Naive thymus-derived CD4-positive, alpha-beta T cell (primary cell): ENCODE measurements at regions not wholly inside any gene's neighbourhood (a gene's known extent, or its start where the extent isn't known, plus 50 kb on each side); places are given as distances from the start of the nearest gene placed in this dataset.

Experiments
- ATAC-seq: fragments of 150-1000 bp; cut with Tn5 transposase; 2 replicates; pipeline ENCODE4 v1.10.0; 2021; ENCODE audit warnings: mild to moderate bottlenecking, moderate library complexity
- CTCF ChIA-PET: fragments of 350-600 bp; sonication (Branson Sonifier 250); formaldehyde crosslinking; loops from one replicate; lab custom pipeline; 2021; ENCODE audit warnings: antibody characterized with exemption; lab: Charles Lee
- POLR2A ChIA-PET: fragments of 350-600 bp; sonication (Branson Sonifier 250); formaldehyde crosslinking; loops from one replicate; lab custom pipeline; 2021; ENCODE audit warnings: antibody characterized with exemption, inconsistent platforms; lab: Charles Lee
- DNase-seq, 9 donors: peaks; one replicate each; pipeline versions ENCODE4 v3.0.0 to v3.0.0-alpha.2; 2020 to 2022; ENCODE audit warnings: mixed read lengths in 1 of 9
- H3K27ac ChIP-seq: one replicate; pipeline ENCODE4 v1.7.0; 2013; ENCODE audit warnings: mild to moderate bottlenecking, low read depth, low read length, moderate library complexity
- H3K27me3 ChIP-seq, 2 donors: one replicate each; pipeline ENCODE4 v1.7.0; 2013; ENCODE audit warnings: low read length in 2 of 2, mild to moderate bottlenecking in 2 of 2, moderate library complexity in 2 of 2; ENCODE audit not compliant: control insufficient read depth in 2 of 2, insufficient read depth in 2 of 2
- H3K36me3 ChIP-seq, 3 experiments: 1 replicate in 2 of 3; 2 replicates in 1 of 3; pipeline ENCODE4 v1.7.0; 2013; ENCODE audit warnings: low read length in 3 of 3, mild to moderate bottlenecking in 3 of 3, moderate library complexity in 1 of 3; ENCODE audit not compliant: insufficient read depth in 3 of 3, control insufficient read depth in 2 of 3
- H3K4me1 ChIP-seq, 2 donors: one replicate each; pipeline ENCODE4 v1.7.0; 2013; ENCODE audit warnings: low read length in 2 of 2, mild to moderate bottlenecking in 2 of 2, moderate library complexity in 1 of 2; ENCODE audit not compliant: control insufficient read depth in 2 of 2, insufficient read depth in 2 of 2
- H3K4me3 ChIP-seq: 2 replicates; pipeline ENCODE4 v1.7.0; 2013; ENCODE audit warnings: mild to moderate bottlenecking, low read length
- H3K9me3 ChIP-seq, 3 experiments: 1 replicate in 2 of 3; 2 replicates in 1 of 3; pipeline ENCODE4 v1.7.0; 2013; ENCODE audit warnings: low read length in 3 of 3; ENCODE audit not compliant: control insufficient read depth in 2 of 3
- H3K27ac Mint-ChIP-seq, 9 donors: one replicate each; pipeline ENCODE4 v1.8.0; 2020 to 2022; ENCODE audit warnings: mixed read lengths in 9 of 9, mild to moderate bottlenecking in 8 of 9, moderate library complexity in 5 of 9, inconsistent platforms in 2 of 9
- H3K27me3 Mint-ChIP-seq, 5 donors: one replicate each; pipeline ENCODE4 v1.8.0; 2021 to 2022; ENCODE audit warnings: mixed read lengths in 5 of 5, mild to moderate bottlenecking in 1 of 5
- H3K36me3 Mint-ChIP-seq, 5 donors: one replicate each; pipeline ENCODE4 v1.8.0; 2020 to 2022; ENCODE audit warnings: mixed read lengths in 5 of 5, mild to moderate bottlenecking in 3 of 5, inconsistent platforms in 1 of 5
- H3K4me1 Mint-ChIP-seq, 7 donors: one replicate each; pipeline ENCODE4 v1.8.0; 2020 to 2022; ENCODE audit warnings: mixed read lengths in 7 of 7, mild to moderate bottlenecking in 3 of 7, inconsistent platforms in 1 of 7
- H3K4me3 Mint-ChIP-seq, 10 donors: one replicate each; pipeline ENCODE4 v1.8.0; 2020 to 2022; ENCODE audit warnings: mild to moderate bottlenecking in 10 of 10, mixed read lengths in 10 of 10, moderate library complexity in 6 of 10, inconsistent platforms in 2 of 10
- H3K9me3 Mint-ChIP-seq, 11 donors: one replicate each; pipeline ENCODE4 v1.8.0; 2020 to 2022; ENCODE audit warnings: mixed read lengths in 11 of 11, mild to moderate bottlenecking in 4 of 11, inconsistent platforms in 1 of 11, moderate library complexity in 1 of 11
- intact Hi-C, 2 donors: fragments of 100-400 bp; cut with micrococcal nuclease; formaldehyde crosslinking; loops; one replicate each; pipeline ENCODE4 v1.15.1; 2023

- ChIA-PET POLR2A (no interaction called here), CTCF (no interaction called here)
- H3K27me3 Mint-ChIP-seq: no peaks in the 10 kb centered on the region
- H3K27ac Mint-ChIP-seq: no peak overlapping the region
- H3K36me3 Mint-ChIP-seq: no peaks in the 10 kb centered on the region
- peaks cover 0 to 9% (median 0%) of the 10 kb centered on the region in 11 donors for H3K9me3 Mint-ChIP-seq
- Histone ChIP-seq H3K27ac (no peak overlapping the region), H3K4me3 (no peak overlapping the region), H3K4me1 (no peaks in the 10 kb centered on the region), H3K36me3 (no peaks in the 10 kb centered on the region), H3K27me3 (no peaks in the 10 kb centered on the region), H3K9me3 (no peaks in the 10 kb centered on the region)
- intact Hi-C loops: no loop called here
- H3K4me1 Mint-ChIP-seq: no peaks in the 10 kb centered on the region
- H3K4me3 Mint-ChIP-seq: no peak overlapping the region
- no peak for DNase-seq
- ATAC-seq: no peak
Observed at GRCh38 chr2:125582516-125582915, 1073.4 kb upstream of the GYPC start.

GRCh38 chr2:125584732-125585131 lies 1071.2 kb upstream of the GYPC start:
- no peak overlapping the region for H3K27ac ChIP-seq
- Mint-ChIP-seq H3K27me3 (no peaks in the 10 kb centered on the region), H3K27ac (no peak overlapping the region), H3K4me3 (no peak overlapping the region), H3K9me3 (peaks cover 0 to 15% (median 4%) of the 10 kb centered on the region in 11 donors), H3K4me1 (no peaks in the 10 kb centered on the region), H3K36me3 (no peaks in the 10 kb centered on the region)
- no peaks in the 10 kb centered on the region for H3K27me3 ChIP-seq
- H3K4me3 ChIP-seq: no peak overlapping the region
- POLR2A ChIA-PET: no interaction called here
- CTCF ChIA-PET: no interaction called here
- ATAC-seq: no peak
- H3K9me3 ChIP-seq: no peaks in the 10 kb centered on the region
- no peak for DNase-seq
- no peaks in the 10 kb centered on the region for H3K4me1 ChIP-seq
- no peaks in the 10 kb centered on the region for H3K36me3 ChIP-seq
- intact Hi-C loops: no loop called here

- H3K4me1 ChIP-seq: no peaks in the 10 kb centered on the region
- Mint-ChIP-seq H3K9me3 (peaks cover 3 to 31% (median 7%) of the 10 kb centered on the region in 11 donors), H3K36me3 (no peaks in the 10 kb centered on the region), H3K4me3 (no peak overlapping the region), H3K27ac (no peak overlapping the region), H3K4me1 (no peaks in the 10 kb centered on the region), H3K27me3 (no peaks in the 10 kb centered on the region)
- H3K9me3 ChIP-seq: no peaks in the 10 kb centered on the region
- no peak for ATAC-seq
- no peak overlapping the region for H3K27ac ChIP-seq
- ChIA-PET CTCF (no interaction called here), POLR2A (no interaction called here)
- no peak for DNase-seq
- intact Hi-C loops: no loop called here
- H3K36me3 ChIP-seq: no peaks in the 10 kb centered on the region
- no peak overlapping the region for H3K4me3 ChIP-seq
- H3K27me3 ChIP-seq: no peaks in the 10 kb centered on the region
Observed at GRCh38 chr2:125588780-125589179, 1067.2 kb upstream of the GYPC start.

- Mint-ChIP-seq H3K36me3 (no peaks in the 10 kb centered on the region), H3K27me3 (no peaks in the 10 kb centered on the region), H3K9me3 (peaks cover 3 to 31% (median 8%) of the 10 kb centered on the region in 11 donors), H3K4me3 (no peak overlapping the region), H3K27ac (no peak overlapping the region), H3K4me1 (no peaks in the 10 kb centered on the region)
- ChIA-PET CTCF (no interaction called here), POLR2A (no interaction called here)
- no peaks in the 10 kb centered on the region for H3K27me3 ChIP-seq
- H3K4me1 ChIP-seq: no peaks in the 10 kb centered on the region
- no peak overlapping the region for H3K27ac ChIP-seq
- H3K4me3 ChIP-seq: no peak overlapping the region
- no peaks in the 10 kb centered on the region for H3K36me3 ChIP-seq
- DNase-seq (no peak), ATAC-seq (no peak)
- H3K9me3 ChIP-seq: no peaks in the 10 kb centered on the region
- intact Hi-C loops: no loop called here
Observed at GRCh38 chr2:125591954-125592353, 1064.0 kb upstream of the GYPC start.

GRCh38 chr2:125593036-125593435 lies 1062.9 kb upstream of the GYPC start:
- DNase-seq (no peak), ATAC-seq (no peak)
- Mint-ChIP-seq H3K9me3 (peaks cover 3 to 31% (median 8%) of the 10 kb centered on the region in 11 donors), H3K27ac (no peak overlapping the region), H3K4me3 (no peak overlapping the region), H3K4me1 (no peaks in the 10 kb centered on the region), H3K36me3 (no peaks in the 10 kb centered on the region), H3K27me3 (no peaks in the 10 kb centered on the region)
- Histone ChIP-seq H3K9me3 (no peaks in the 10 kb centered on the region), H3K27me3 (no peaks in the 10 kb centered on the region), H3K4me1 (no peaks in the 10 kb centered on the region), H3K27ac (no peak overlapping the region), H3K4me3 (no peak overlapping the region), H3K36me3 (no peaks in the 10 kb centered on the region)
- CTCF ChIA-PET: no interaction called here
- POLR2A ChIA-PET: no interaction called here
- intact Hi-C loops: no loop called here

GRCh38 chr2:125596612-125597011 lies 1059.3 kb upstream of the GYPC start:
- Mint-ChIP-seq H3K27ac (no peak overlapping the region), H3K9me3 (peaks cover 0 to 25% (median 5%) of the 10 kb centered on the region in 11 donors), H3K4me1 (no peaks in the 10 kb centered on the region), H3K27me3 (no peaks in the 10 kb centered on the region), H3K36me3 (no peaks in the 10 kb centered on the region), H3K4me3 (no peak overlapping the region)
- no peaks in the 10 kb centered on the region for H3K4me1 ChIP-seq
- no peaks in the 10 kb centered on the region for H3K9me3 ChIP-seq
- H3K4me3 ChIP-seq: no peak overlapping the region
- H3K36me3 ChIP-seq: no peaks in the 10 kb centered on the region
- CTCF ChIA-PET: no interaction called here
- no peak for ATAC-seq
- no peak for DNase-seq
- POLR2A ChIA-PET: no interaction called here
- intact Hi-C loops: no loop called here
- no peaks in the 10 kb centered on the region for H3K27me3 ChIP-seq
- no peak overlapping the region for H3K27ac ChIP-seq

GRCh38 chr2:125615438-125615837 lies 1040.5 kb upstream of the GYPC start:
- H3K36me3 ChIP-seq: no peaks in the 10 kb centered on the region
- intact Hi-C loops: no loop called here
- ChIA-PET CTCF (no interaction called here), POLR2A (no interaction called here)
- Mint-ChIP-seq H3K4me3 (no peak overlapping the region), H3K9me3 (peaks cover 0 to 17% (median 5%) of the 10 kb centered on the region in 11 donors), H3K36me3 (no peaks in the 10 kb centered on the region), H3K4me1 (no peaks in the 10 kb centered on the region), H3K27me3 (no peaks in the 10 kb centered on the region), H3K27ac (no peak overlapping the region)
- H3K4me1 ChIP-seq: no peaks in the 10 kb centered on the region
- ATAC-seq (no peak), DNase-seq (no peak)
- no peak overlapping the region for H3K4me3 ChIP-seq
- H3K27ac ChIP-seq: no peak overlapping the region
- no peaks in the 10 kb centered on the region for H3K27me3 ChIP-seq
- no peaks in the 10 kb centered on the region for H3K9me3 ChIP-seq
